Mesenchymal stem cell (in vitro differentiated cells and primary cell): ENCODE measurements at regions not wholly inside any gene's neighbourhood (a gene's known extent, or its start where the extent isn't known, plus 50 kb on each side); places are given as distances from the start of the nearest gene placed in this dataset.

Experiments
- DNase-seq: peaks from one replicate; pipeline ENCODE4 v3.0.0-alpha.2; 2013
- H2AFZ ChIP-seq: one replicate; pipeline ENCODE4 v1.6.1; 2013; ENCODE audit warnings: low read depth, mild to moderate bottlenecking, control low read depth, inconsistent platforms, low read length, moderate library complexity
- H2AK5ac ChIP-seq: 2 replicates; pipeline ENCODE4 v1.6.1; 2013; ENCODE audit warnings: low read length, moderate library complexity, mild to moderate bottlenecking, inconsistent platforms; ENCODE audit not compliant: severe bottlenecking
- H2BK120ac ChIP-seq: one replicate; pipeline ENCODE4 v1.6.1; 2013; ENCODE audit warnings: low read depth, mild to moderate bottlenecking, inconsistent platforms, low read length, moderate library complexity
- H2BK12ac ChIP-seq, 2 experiments: one replicate each; pipeline ENCODE4 v1.6.1; 2013; ENCODE audit warnings: inconsistent platforms in 2 of 2, low read length in 2 of 2, mild to moderate bottlenecking in 2 of 2, moderate library complexity in 2 of 2, control low read depth in 1 of 2
- H2BK15ac ChIP-seq: one replicate; pipeline ENCODE4 v1.6.1; 2013; ENCODE audit warnings: mild to moderate bottlenecking, low read depth, inconsistent platforms; ENCODE audit not compliant: poor library complexity, severe bottlenecking
- H2BK5ac ChIP-seq: 2 replicates; pipeline ENCODE4 v1.6.1; 2013; ENCODE audit warnings: low read depth, mild to moderate bottlenecking, low read length, control low read depth, inconsistent platforms; ENCODE audit not compliant: poor library complexity, severe bottlenecking
- H3K14ac ChIP-seq, 2 experiments: one replicate each; pipeline ENCODE4 v1.6.1; 2013; ENCODE audit warnings: inconsistent platforms in 2 of 2, low read length in 2 of 2, control low read depth in 1 of 2, mild to moderate bottlenecking in 1 of 2, moderate library complexity in 1 of 2
- H3K18ac ChIP-seq, 2 experiments: one replicate each; pipeline ENCODE4 v1.6.1; 2013; ENCODE audit warnings: inconsistent platforms in 2 of 2, low read length in 2 of 2, control low read depth in 1 of 2, low read depth in 1 of 2, mild to moderate bottlenecking in 1 of 2
- H3K23ac ChIP-seq, 2 experiments: one replicate each; pipeline ENCODE4 v1.6.1; 2013; ENCODE audit warnings: inconsistent platforms in 2 of 2, low read length in 2 of 2, mild to moderate bottlenecking in 2 of 2, moderate library complexity in 2 of 2, control low read depth in 1 of 2
- H3K27ac ChIP-seq: 2 replicates; pipeline ENCODE4 v1.5.1; 2013; ENCODE audit warnings: mild to moderate bottlenecking, moderate library complexity, low read length, control low read depth, inconsistent platforms; ENCODE audit not compliant: poor library complexity, severe bottlenecking
- H3K27me3 ChIP-seq, 2 experiments: 2 replicates each; pipeline versions ENCODE4 v1.6.1 to v1.7.0; 2013; ENCODE audit warnings: low read length in 2 of 2, mild to moderate bottlenecking in 2 of 2, moderate library complexity in 2 of 2, control low read depth in 1 of 2, inconsistent platforms in 1 of 2; ENCODE audit not compliant: control insufficient read depth in 1 of 2, insufficient read depth in 1 of 2
- H3K36me3 ChIP-seq, 2 experiments: 2 replicates each; pipeline versions ENCODE4 v1.6.1 to v1.7.0; 2013; ENCODE audit warnings: low read length in 2 of 2, control low read depth in 1 of 2, inconsistent platforms in 1 of 2, low read depth in 1 of 2, mild to moderate bottlenecking in 1 of 2; ENCODE audit not compliant: insufficient read depth in 2 of 2, control insufficient read depth in 1 of 2
- H3K4ac ChIP-seq, 2 experiments: one replicate each; pipeline ENCODE4 v1.6.1; 2013; ENCODE audit warnings: inconsistent platforms in 2 of 2, low read length in 2 of 2, mild to moderate bottlenecking in 2 of 2, moderate library complexity in 2 of 2, control low read depth in 1 of 2, low read depth in 1 of 2
- H3K4me1 ChIP-seq: 2 replicates; pipeline ENCODE4 v1.6.1; 2013; ENCODE audit warnings: low read depth, low read length, control low read depth; ENCODE audit not compliant: control insufficient read depth, insufficient read depth
- H3K4me2 ChIP-seq: 2 replicates; pipeline ENCODE4 v1.6.1; 2013; ENCODE audit warnings: low read length, mild to moderate bottlenecking, inconsistent platforms; ENCODE audit not compliant: poor library complexity, severe bottlenecking
- H3K4me3 ChIP-seq, 2 experiments: 2 replicates each; pipeline versions ENCODE4 v1.5.1 to v1.7.0; 2013; ENCODE audit warnings: low read length in 2 of 2, mild to moderate bottlenecking in 2 of 2, control low read depth in 1 of 2, low read depth in 1 of 2; ENCODE audit not compliant: insufficient read depth in 1 of 2
- H3K79me1 ChIP-seq: replicated peaks from 2 replicates; pipeline ENCODE4 v1.6.1; 2013; ENCODE audit warnings: mild to moderate bottlenecking, control low read depth, low read length, inconsistent platforms; ENCODE audit not compliant: poor library complexity, severe bottlenecking
- H3K9ac ChIP-seq: 2 replicates; pipeline ENCODE4 v1.7.0; 2013; ENCODE audit warnings: mild to moderate bottlenecking, low read length, moderate library complexity
- H3K9me3 ChIP-seq: 2 replicates; pipeline ENCODE4 v1.7.0; 2013; ENCODE audit warnings: mild to moderate bottlenecking, low read length; ENCODE audit not compliant: control insufficient read depth
- H4K8ac ChIP-seq: one replicate; pipeline ENCODE4 v1.6.1; 2013; ENCODE audit warnings: inconsistent platforms, mild to moderate bottlenecking, low read length, moderate library complexity
- H4K91ac ChIP-seq: one replicate; pipeline ENCODE4 v1.6.1; 2013; ENCODE audit warnings: mild to moderate bottlenecking, low read length, inconsistent platforms
- WGBS: methylation state at CpG from one replicate; pipeline ENCODE4 v1.1.7; 2013; ENCODE audit warnings: mixed read lengths; 5-methylcytosine and 5-hydroxymethylcytosine counted together

DNA sequence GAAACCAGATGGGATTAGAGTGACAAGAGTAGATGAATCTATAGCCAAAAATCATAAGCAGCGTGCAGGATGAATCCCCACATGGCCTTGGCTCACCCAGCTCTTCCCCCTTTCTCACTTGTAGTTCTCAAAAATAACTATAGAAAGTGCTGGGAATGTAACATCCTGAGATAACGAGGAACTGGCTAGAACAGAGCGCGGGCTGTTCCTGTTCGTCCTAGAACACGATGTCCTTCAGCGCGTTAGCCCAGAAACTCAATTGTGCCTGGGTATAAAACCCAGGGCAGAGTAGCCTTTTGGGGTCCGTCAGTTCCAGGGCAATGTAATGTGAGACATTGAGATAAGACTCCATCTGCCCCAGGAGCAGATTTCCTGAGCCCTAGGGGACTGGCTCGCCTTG is 326.2 kb downstream of the TSHZ3 start:
- H2BK5ac ChIP-seq: no peak overlapping the region
- H3K18ac ChIP-seq: no peak overlapping the region
- no peaks in the 10 kb centered on the region for H3K79me1 ChIP-seq
- H3K36me3 ChIP-seq: no peaks in the 10 kb centered on the region
- H3K14ac ChIP-seq: no peak overlapping the region
- H3K9me3 ChIP-seq: peaks cover 23% of the 10 kb centered on the region
- no peak overlapping the region for H3K9ac ChIP-seq
- no peak overlapping the region for H3K4me2 ChIP-seq
- no peaks in the 10 kb centered on the region for H3K4me1 ChIP-seq
- no peak overlapping the region for H2AK5ac ChIP-seq
- no peak overlapping the region for H3K23ac ChIP-seq
- H2BK12ac ChIP-seq: no peak overlapping the region
- no peak overlapping the region for H3K4me3 ChIP-seq
- DNase-seq: no peak
- no peak overlapping the region for H2BK120ac ChIP-seq
- H4K91ac ChIP-seq: no peak overlapping the region
- 80% methylated on average over 9 of the region's 10 CpGs for WGBS
- no peak overlapping the region for H2AFZ ChIP-seq
- H3K4ac ChIP-seq: no peak overlapping the region
- H3K27me3 ChIP-seq: peaks cover 0 to 3% of the 10 kb centered on the region in 2 experiments
- H2BK15ac ChIP-seq: no peak overlapping the region
- no peak overlapping the region for H4K8ac ChIP-seq
- H3K27ac ChIP-seq: no peak overlapping the region

DNA sequence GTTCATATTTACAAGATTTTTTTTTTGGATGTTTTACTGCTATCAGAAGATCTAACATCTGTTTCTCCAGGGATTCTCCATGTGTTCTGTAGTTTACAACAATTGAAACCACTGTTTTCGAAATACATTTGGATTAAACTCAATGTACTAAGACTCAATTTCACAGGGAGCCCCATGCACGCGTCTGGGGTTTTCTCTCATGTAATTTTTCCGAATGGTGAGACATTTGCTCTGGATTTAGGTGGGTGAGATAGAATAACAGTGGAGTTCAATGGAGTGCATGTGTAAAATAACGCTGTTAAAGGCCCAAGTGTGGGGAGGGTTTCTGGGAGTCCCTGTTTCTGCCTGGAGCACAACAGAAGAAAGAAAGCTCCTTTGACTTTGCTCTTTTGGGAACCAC is 330.3 kb downstream of the TSHZ3 start:
- Histone ChIP-seq H3K36me3 (no peaks in the 10 kb centered on the region), H2AFZ (no peak overlapping the region)

DNA sequence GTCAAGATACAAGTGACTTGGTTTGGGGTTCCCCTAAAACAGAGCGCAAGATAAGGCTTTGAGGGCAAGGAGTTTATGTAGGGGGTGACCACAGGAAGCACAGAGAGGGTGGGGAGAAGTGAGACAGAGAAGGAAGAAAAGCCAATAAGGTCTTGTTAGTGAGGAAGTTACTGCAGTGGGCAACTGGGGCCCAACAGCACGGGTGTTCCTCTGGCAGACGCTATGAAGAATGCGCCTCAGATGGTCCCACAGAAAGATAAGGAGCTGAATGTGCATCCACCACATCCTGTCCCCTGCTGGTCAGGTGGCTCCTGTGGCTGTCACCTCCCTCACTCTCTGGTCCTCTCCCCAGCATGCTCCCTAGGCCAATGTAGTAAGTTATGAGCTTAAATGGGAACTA is 333.5 kb downstream of the TSHZ3 start:
- H3K9me3 ChIP-seq: peaks cover 8% of the 10 kb centered on the region
- WGBS: 83% methylated on average over 4 of the region's 4 CpGs
- no peak overlapping the region for H3K4me3 ChIP-seq

More for the DNA sequence above, 330.3 kb downstream of the TSHZ3 start:
- Histone ChIP-seq H2BK5ac (no peak overlapping the region), H2BK15ac (no peak overlapping the region), H3K4me2 (no peak overlapping the region), H3K9me3 (peaks cover 23% of the 10 kb centered on the region), H3K23ac (no peak overlapping the region), H4K8ac (no peak overlapping the region), H3K4ac (no peak overlapping the region), H2BK120ac (no peak overlapping the region), H3K9ac (no peak overlapping the region), H2BK12ac (no peak overlapping the region), H3K27ac (no peak overlapping the region), H3K27me3 (peaks cover 0 to 23% of the 10 kb centered on the region in 2 experiments), H3K4me3 (no peak overlapping the region), H3K14ac (no peak overlapping the region), H3K18ac (no peak overlapping the region), H2AK5ac (no peak overlapping the region), H4K91ac (no peak overlapping the region), H3K79me1 (no peaks in the 10 kb centered on the region), H3K4me1 (no peaks in the 10 kb centered on the region)
- WGBS: 91% methylated on average over 5 of the region's 5 CpGs
- no peak for DNase-seq

DNA sequence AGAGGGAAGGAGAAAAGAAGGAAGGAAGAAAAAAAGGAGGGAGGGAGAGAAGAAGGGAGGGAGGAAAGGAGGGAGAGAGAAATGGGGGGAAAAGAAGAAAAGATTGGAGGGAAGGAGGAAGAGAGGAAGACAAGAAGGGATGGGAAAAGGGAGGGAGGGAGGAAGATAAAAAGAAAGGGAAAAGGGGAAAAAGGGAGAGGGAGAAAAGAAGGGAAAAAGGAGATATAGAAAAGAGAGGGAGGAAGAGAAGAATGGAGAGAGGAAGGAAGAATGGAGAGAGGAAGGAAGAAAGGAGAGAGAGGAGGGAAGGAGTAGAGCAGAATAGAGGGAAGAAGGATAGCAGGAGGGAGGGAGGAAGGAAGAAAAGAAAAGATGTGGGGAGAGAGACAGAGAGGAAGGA is 334.6 kb downstream of the TSHZ3 start:
- H4K8ac ChIP-seq: no peak overlapping the region
- no peak overlapping the region for H2BK15ac ChIP-seq
- no peak overlapping the region for H2BK12ac ChIP-seq
- no peak overlapping the region for H3K9ac ChIP-seq
- no peak overlapping the region for H2AK5ac ChIP-seq
- H4K91ac ChIP-seq: no peak overlapping the region
- H2BK120ac ChIP-seq: no peak overlapping the region
- H3K4me3 ChIP-seq: no peak overlapping the region
- DNase-seq: no peak
- H2AFZ ChIP-seq: no peak overlapping the region
- H3K4me2 ChIP-seq: no peak overlapping the region
- H3K27ac ChIP-seq: no peak overlapping the region
- H2BK5ac ChIP-seq: no peak overlapping the region
- no peak overlapping the region for H3K18ac ChIP-seq
- H3K23ac ChIP-seq: no peak overlapping the region
- H3K36me3 ChIP-seq: no peaks in the 10 kb centered on the region
- no peak overlapping the region for H3K4ac ChIP-seq
- H3K4me1 ChIP-seq: no peaks in the 10 kb centered on the region
- H3K79me1 ChIP-seq: no peaks in the 10 kb centered on the region
- peaks cover 0 to 23% of the 10 kb centered on the region in 2 experiments for H3K27me3 ChIP-seq
- no peak overlapping the region for H3K14ac ChIP-seq
- H3K9me3 ChIP-seq: no peaks in the 10 kb centered on the region

More for the DNA sequence above, 333.5 kb downstream of the TSHZ3 start:
- Histone ChIP-seq H3K4me2 (no peak overlapping the region), H2BK5ac (no peak overlapping the region), H2BK15ac (no peak overlapping the region), H2BK12ac (no peak overlapping the region), H3K9ac (no peak overlapping the region), H3K27ac (no peak overlapping the region), H3K4me1 (no peaks in the 10 kb centered on the region), H3K23ac (no peak overlapping the region), H3K18ac (no peak overlapping the region), H2AFZ (no peak overlapping the region), H3K4ac (no peak overlapping the region), H3K79me1 (no peaks in the 10 kb centered on the region), H3K27me3 (peaks cover 0 to 22% of the 10 kb centered on the region in 2 experiments), H3K14ac (no peak overlapping the region), H2BK120ac (no peak overlapping the region), H2AK5ac (no peak overlapping the region), H3K36me3 (no peaks in the 10 kb centered on the region), H4K8ac (no peak overlapping the region), H4K91ac (no peak overlapping the region)
- DNase-seq: no peak
